H9 (cell line): ENCODE measurements at regions not wholly inside any gene's neighbourhood (a gene's known extent, or its start where the extent isn't known, plus 50 kb on each side); places are given as distances from the start of the nearest gene placed in this dataset.
"Not testable (repeated sequence)": the region's sequence is repeated elsewhere in the genome, so short reads cannot be mapped to it uniquely, and the experiment has no call there.

ENCODE experiments used
- DNase-seq: peaks from one replicate; pipeline ENCODE4 v3.0.0-alpha.2; 2017
- H2AFZ ChIP-seq: one replicate; pipeline ENCODE4 v1.6.1; 2013; ENCODE audit warnings: mild to moderate bottlenecking, low read length, control low read depth, moderate library complexity
- H2AK5ac ChIP-seq: 2 replicates; pipeline ENCODE4 v1.6.1; 2013; ENCODE audit warnings: low read length, control low read depth, mixed read lengths; ENCODE audit not compliant: insufficient read length
- H2BK120ac ChIP-seq: one replicate; pipeline ENCODE4 v1.6.1; 2013; ENCODE audit warnings: low read depth, mild to moderate bottlenecking, low read length, control low read depth, inconsistent platforms; ENCODE audit not compliant: poor library complexity, severe bottlenecking
- H2BK12ac ChIP-seq: 2 replicates; pipeline ENCODE4 v1.6.1; 2013; ENCODE audit warnings: low read length, control low read depth, mixed read lengths, low read depth; ENCODE audit not compliant: insufficient read length
- H2BK15ac ChIP-seq: 2 replicates; pipeline ENCODE4 v1.6.1; 2013; ENCODE audit warnings: low read depth, low read length, control low read depth
- H2BK20ac ChIP-seq: one replicate; pipeline ENCODE4 v1.6.1; 2013; ENCODE audit warnings: low read depth, mild to moderate bottlenecking, low read length, control low read depth, inconsistent platforms; ENCODE audit not compliant: poor library complexity, severe bottlenecking
- H2BK5ac ChIP-seq: 2 replicates; pipeline ENCODE4 v1.6.1; 2013; ENCODE audit warnings: low read length, control low read depth, mixed read lengths; ENCODE audit not compliant: insufficient read length
- H3K14ac ChIP-seq: 2 replicates; pipeline ENCODE4 v1.6.1; 2013; ENCODE audit warnings: low read length, control low read depth; ENCODE audit not compliant: insufficient read depth
- H3K18ac ChIP-seq: 2 replicates; pipeline ENCODE4 v1.6.1; 2013; ENCODE audit warnings: low read depth, mild to moderate bottlenecking, mixed read lengths, low read length, control low read depth; ENCODE audit not compliant: insufficient read length
- H3K23ac ChIP-seq: 2 replicates; pipeline ENCODE4 v1.6.1; 2013; ENCODE audit warnings: low read length, control low read depth, mixed read lengths, low read depth; ENCODE audit not compliant: insufficient read length
- H3K23me2 ChIP-seq: 2 replicates; pipeline ENCODE4 v1.6.1; 2013; ENCODE audit warnings: low read depth, mild to moderate bottlenecking, mixed read lengths, low read length, control low read depth; ENCODE audit not compliant: insufficient read length, poor library complexity, severe bottlenecking
- H3K27ac ChIP-seq: 2 replicates; pipeline ENCODE4 v1.5.1; 2013; ENCODE audit warnings: low read length, control low read depth, mixed read lengths, low read depth; ENCODE audit not compliant: insufficient read length
- H3K27me3 ChIP-seq: 2 replicates; pipeline ENCODE4 v1.6.1; 2013; ENCODE audit warnings: low read length, control low read depth, inconsistent platforms; ENCODE audit not compliant: insufficient read depth
- H3K4ac ChIP-seq: 2 replicates; pipeline ENCODE4 v1.6.1; 2013; ENCODE audit warnings: low read depth, mild to moderate bottlenecking, control low read depth, inconsistent platforms, low read length, moderate library complexity
- H3K4me1 ChIP-seq: 2 replicates; pipeline ENCODE4 v1.6.1; 2013; ENCODE audit warnings: low read length, control low read depth, inconsistent platforms; ENCODE audit not compliant: insufficient read depth
- H3K4me2 ChIP-seq: 2 replicates; pipeline ENCODE4 v1.6.1; 2013; ENCODE audit warnings: low read length, control low read depth, mixed read lengths; ENCODE audit not compliant: insufficient read length, insufficient read depth
- H3K56ac ChIP-seq: 2 replicates; pipeline ENCODE4 v1.6.1; 2013; ENCODE audit warnings: low read depth, mild to moderate bottlenecking, mixed read lengths, low read length, control low read depth; ENCODE audit not compliant: insufficient read length
- H3K79me1 ChIP-seq: 2 replicates; pipeline ENCODE4 v1.6.1; 2013; ENCODE audit warnings: low read depth, mild to moderate bottlenecking, moderate library complexity, low read length, control low read depth, inconsistent platforms; ENCODE audit not compliant: insufficient read depth, poor library complexity, severe bottlenecking
- H3K79me2 ChIP-seq: 2 replicates; pipeline ENCODE4 v1.6.1; 2013; ENCODE audit warnings: low read length, control low read depth, inconsistent platforms; ENCODE audit not compliant: insufficient read depth
- H3K9ac ChIP-seq: 2 replicates; pipeline ENCODE4 v1.6.1; 2013; ENCODE audit warnings: low read length, control low read depth, mixed read lengths; ENCODE audit not compliant: insufficient read length; ENCODE audit errors: extremely low read depth
- H3K9me3 ChIP-seq: one replicate; pipeline ENCODE4 v1.6.1; 2013; ENCODE audit warnings: low read depth, low read length, inconsistent platforms; ENCODE audit not compliant: control insufficient read depth
- H3T11ph ChIP-seq: one replicate; pipeline ENCODE4 v1.6.1; 2013; ENCODE audit warnings: mild to moderate bottlenecking, low read length, control low read depth, inconsistent platforms
- H4K20me1 ChIP-seq: one replicate; pipeline ENCODE4 v1.6.1; 2013; ENCODE audit not compliant: control insufficient read depth, insufficient read length, insufficient read depth
- H4K5ac ChIP-seq: 2 replicates; pipeline ENCODE4 v1.6.1; 2013; ENCODE audit warnings: low read depth, mild to moderate bottlenecking, mixed read lengths, low read length, control low read depth; ENCODE audit not compliant: insufficient read length
- H4K8ac ChIP-seq: replicated peaks from 2 replicates; pipeline ENCODE4 v1.6.1; 2013; ENCODE audit warnings: low read length, control low read depth, mixed read lengths, low read depth; ENCODE audit not compliant: insufficient read length
- H4K91ac ChIP-seq: 2 replicates; pipeline ENCODE4 v1.6.1; 2013; ENCODE audit warnings: low read depth, mild to moderate bottlenecking, moderate library complexity, mixed read lengths, low read length, control low read depth; ENCODE audit not compliant: insufficient read length
- H3K27ac Mint-ChIP-seq, 3 experiments: 2 replicates in 2 of 3; 3 replicates in 1 of 3; pipeline ENCODE4 v1.8.0; 2020 to 2021; ENCODE audit warnings: mixed read lengths in 3 of 3, mild to moderate bottlenecking in 1 of 3, moderate library complexity in 1 of 3
- H3K27me3 Mint-ChIP-seq: 2 replicates; pipeline ENCODE4 v1.8.0; 2021; ENCODE audit warnings: low read depth, mild to moderate bottlenecking, moderate library complexity, mixed read lengths
- H3K36me3 Mint-ChIP-seq, 3 experiments: 2 replicates in 2 of 3; 3 replicates in 1 of 3; pipeline ENCODE4 v1.8.0; 2020 to 2021; ENCODE audit warnings: low read depth in 3 of 3, mixed read lengths in 3 of 3; ENCODE audit not compliant: insufficient read depth in 1 of 3
- H3K4me1 Mint-ChIP-seq, 2 experiments: 2 replicates each; pipeline ENCODE4 v1.8.0; 2020; ENCODE audit warnings: mixed read lengths in 2 of 2
- H3K4me3 Mint-ChIP-seq, 2 experiments: 2 replicates in 1 of 2; 3 replicates in 1 of 2; pipeline ENCODE4 v1.8.0; 2020 to 2021; ENCODE audit warnings: mild to moderate bottlenecking in 2 of 2, mixed read lengths in 2 of 2, moderate library complexity in 1 of 2
- H3K9me3 Mint-ChIP-seq, 2 experiments: 2 replicates in 1 of 2; 3 replicates in 1 of 2; pipeline ENCODE4 v1.8.0; 2020; ENCODE audit warnings: mild to moderate bottlenecking in 2 of 2, mixed read lengths in 2 of 2, moderate library complexity in 1 of 2
- WGBS: extraction: QIAGEN DNeasy Blood & Tissue Kit; methylation state at CpG from one replicate; pipeline ENCODE4 v1.1.7; 2013; ENCODE audit warnings: missing lambda C conversion rate, low lambda C conversion rate, mixed read lengths; ENCODE audit not compliant: insufficient read length; ENCODE audit errors: extremely low coverage; 5-methylcytosine and 5-hydroxymethylcytosine counted together
- TF ChIP-seq, protein P1 (sequence below): fragments of 200-600 bp; sonication (generic); conservative IDR thresholded peaks from 3 replicates; pipeline ENCODE4 v1.8.0; 2021; ENCODE audit warnings: antibody characterized with exemption, mild to moderate bottlenecking

DNA sequence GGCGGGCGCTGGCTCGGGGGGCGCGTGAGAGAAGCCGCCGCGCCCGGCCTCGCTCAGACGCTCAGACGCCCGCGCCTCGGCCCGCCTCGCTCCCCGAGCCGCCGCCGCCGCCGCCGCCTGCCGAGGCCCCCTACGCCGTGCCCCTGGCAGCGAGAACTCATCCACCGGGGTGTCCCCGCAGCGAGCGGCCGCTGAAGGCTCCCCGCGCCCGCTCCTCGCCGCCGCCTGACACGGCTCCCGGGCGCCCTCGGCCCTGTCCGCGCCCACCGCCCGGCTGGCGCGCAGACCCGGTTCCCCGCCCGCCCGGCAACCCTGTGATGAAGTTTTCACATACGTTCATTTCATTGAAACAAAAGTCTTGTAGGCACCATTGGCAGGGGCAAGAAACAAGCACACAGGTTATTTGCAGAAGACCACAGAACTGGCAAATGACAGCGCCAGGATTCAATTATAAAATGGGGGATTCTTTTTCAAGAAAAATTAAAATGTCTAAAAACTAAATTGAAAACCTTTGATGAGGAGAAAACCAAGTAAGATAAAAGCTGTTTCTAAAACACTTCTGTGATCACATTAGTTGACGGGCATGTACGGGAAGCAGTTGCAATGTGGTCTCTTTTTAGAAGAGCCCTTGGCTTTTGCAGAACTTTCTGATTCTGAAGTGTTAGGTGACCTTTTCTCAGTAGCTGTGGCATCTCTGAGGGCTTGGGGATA, 50.5 kb upstream of the TUBA3D start:
- Histone ChIP-seq H3K23me2 (no peaks in the 10 kb centered on the region), H3K23ac (no peak overlapping the region), H3K9ac (no peak overlapping the region), H2AFZ (no peak overlapping the region), H2BK15ac (no peak overlapping the region), H3K27ac (no peak overlapping the region), H4K8ac (no peak overlapping the region), H2BK5ac (no peak overlapping the region), H3K18ac (no peak overlapping the region), H3K79me2 (no peaks in the 10 kb centered on the region), H3T11ph (no peak overlapping the region), H4K91ac (no peak overlapping the region), H2BK120ac (no peak overlapping the region), H2AK5ac (no peak overlapping the region), H2BK12ac (no peak overlapping the region), H3K27me3 (no peaks in the 10 kb centered on the region; the same call in 1 of the 2 replicates), H2BK20ac (no peak overlapping the region), H3K79me1 (no peaks in the 10 kb centered on the region), H3K4me2 (no peak overlapping the region), H3K4me1 (no peaks in the 10 kb centered on the region; the same call in 1 of the 2 replicates), H3K4ac (no peak overlapping the region), H3K56ac (no peak overlapping the region), H4K20me1 (no peaks in the 10 kb centered on the region), H3K9me3 (no peaks in the 10 kb centered on the region), H3K14ac (no peak overlapping the region), H4K5ac (no peak overlapping the region)
- peak overlapping the region; percentile 43 to 70 for H3K4me3 Mint-ChIP-seq
- WGBS: no CpG with 5 or more reads among the region's 57 CpGs
- TF ChIP-seq, protein P1, sequence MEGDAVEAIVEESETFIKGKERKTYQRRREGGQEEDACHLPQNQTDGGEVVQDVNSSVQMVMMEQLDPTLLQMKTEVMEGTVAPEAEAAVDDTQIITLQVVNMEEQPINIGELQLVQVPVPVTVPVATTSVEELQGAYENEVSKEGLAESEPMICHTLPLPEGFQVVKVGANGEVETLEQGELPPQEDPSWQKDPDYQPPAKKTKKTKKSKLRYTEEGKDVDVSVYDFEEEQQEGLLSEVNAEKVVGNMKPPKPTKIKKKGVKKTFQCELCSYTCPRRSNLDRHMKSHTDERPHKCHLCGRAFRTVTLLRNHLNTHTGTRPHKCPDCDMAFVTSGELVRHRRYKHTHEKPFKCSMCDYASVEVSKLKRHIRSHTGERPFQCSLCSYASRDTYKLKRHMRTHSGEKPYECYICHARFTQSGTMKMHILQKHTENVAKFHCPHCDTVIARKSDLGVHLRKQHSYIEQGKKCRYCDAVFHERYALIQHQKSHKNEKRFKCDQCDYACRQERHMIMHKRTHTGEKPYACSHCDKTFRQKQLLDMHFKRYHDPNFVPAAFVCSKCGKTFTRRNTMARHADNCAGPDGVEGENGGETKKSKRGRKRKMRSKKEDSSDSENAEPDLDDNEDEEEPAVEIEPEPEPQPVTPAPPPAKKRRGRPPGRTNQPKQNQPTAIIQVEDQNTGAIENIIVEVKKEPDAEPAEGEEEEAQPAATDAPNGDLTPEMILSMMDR: no peak
- DNase-seq: no peak
- no peak overlapping the region for H3K27ac Mint-ChIP-seq
- H3K9me3 Mint-ChIP-seq: peaks cover 9 to 12% of the 10 kb centered on the region in 2 experiments
- peaks cover 36 to 42% of the 10 kb centered on the region in 2 experiments for H3K4me1 Mint-ChIP-seq
- peaks cover 7 to 16% (median 10%) of the 10 kb centered on the region in 3 experiments; a peak in 6 of 7 replicates for H3K36me3 Mint-ChIP-seq
- H3K27me3 Mint-ChIP-seq: peaks cover 63% of the 10 kb centered on the region

DNA sequence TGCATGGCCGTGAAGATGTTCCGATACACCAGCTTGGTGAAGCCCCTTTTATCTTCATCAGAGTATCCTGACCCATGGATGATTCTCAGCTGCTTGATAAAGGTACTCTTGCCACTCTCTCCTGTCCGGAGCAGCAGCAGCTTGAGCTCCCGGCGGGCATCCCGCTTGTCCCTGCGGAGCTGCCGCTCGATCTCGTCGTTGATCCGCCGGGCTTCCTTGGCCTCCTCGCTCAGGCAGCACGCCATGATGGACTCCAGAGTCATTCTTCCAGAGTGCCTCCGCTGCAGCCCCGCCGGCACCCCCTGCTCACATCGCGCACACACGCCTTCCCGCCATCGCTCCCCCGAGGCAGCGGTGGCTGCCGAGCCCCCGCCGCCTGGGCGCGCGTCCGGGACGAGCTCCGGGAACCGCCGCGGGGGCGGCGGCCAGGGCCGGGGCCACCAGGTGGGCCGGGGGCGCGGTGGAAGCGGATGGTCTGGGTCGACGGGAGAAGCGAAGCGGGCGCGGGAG, 51.3 kb upstream of the TUBA3D start:
- H3K9me3 Mint-ChIP-seq: peaks cover 9 to 12% of the 10 kb centered on the region in 2 experiments
- not testable (repeated sequence) for H3K27me3 ChIP-seq, H3K79me1 ChIP-seq, H3K9ac ChIP-seq, H2BK5ac ChIP-seq, H4K8ac ChIP-seq, H4K91ac ChIP-seq, H3K4ac ChIP-seq, H2BK12ac ChIP-seq, H2AFZ ChIP-seq, H3K79me2 ChIP-seq, H4K5ac ChIP-seq, H3K56ac ChIP-seq, H2AK5ac ChIP-seq, DNase-seq, H2BK120ac ChIP-seq, H3K23me2 ChIP-seq, H3K27ac ChIP-seq, H3T11ph ChIP-seq, H3K23ac ChIP-seq, H3K14ac ChIP-seq, H3K9me3 ChIP-seq, H3K27ac Mint-ChIP-seq, H2BK15ac ChIP-seq, H2BK20ac ChIP-seq, H3K18ac ChIP-seq, H4K20me1 ChIP-seq, H3K4me1 ChIP-seq
- no CpG with 5 or more reads among the region's 50 CpGs for WGBS
- peak overlapping the region; percentile 35 for H3K4me2 ChIP-seq
- H3K4me3 Mint-ChIP-seq: peak overlapping the region; percentile 70 to 82
- H3K36me3 Mint-ChIP-seq: peaks cover 7 to 16% (median 10%) of the 10 kb centered on the region in 3 experiments; a peak in 6 of 7 replicates
- H3K27me3 Mint-ChIP-seq: peaks cover 60% of the 10 kb centered on the region
- H3K4me1 Mint-ChIP-seq: peaks cover 43 to 50% of the 10 kb centered on the region in 2 experiments
